A673 (cell line): ENCODE measurements at regions not wholly inside any gene's neighbourhood (a gene's known extent, or its start where the extent isn't known, plus 50 kb on each side); places are given as distances from the start of the nearest gene placed in this dataset.

Experiments used
- EZH2 ChIP-seq: fragments of 200-600 bp; sonication (generic); IDR thresholded peaks from 2 replicates; pipeline ENCODE4 v1.6.1; 2017; ENCODE audit warnings: borderline replicate concordance, low read depth, mild to moderate bottlenecking, mixed read lengths, antibody characterized with exemption, low read length; ENCODE audit not compliant: poor library complexity, severe bottlenecking
- TF ChIP-seq, protein P1 (sequence below): fragments of 300-800, 200-600 bp; sonication (generic); conservative IDR thresholded peaks from 2 replicates; pipeline ENCODE4 v1.5.1; 2017; ENCODE audit warnings: low read depth, mild to moderate bottlenecking, antibody characterized with exemption, low read length, moderate library complexity, mixed read lengths

DNA sequence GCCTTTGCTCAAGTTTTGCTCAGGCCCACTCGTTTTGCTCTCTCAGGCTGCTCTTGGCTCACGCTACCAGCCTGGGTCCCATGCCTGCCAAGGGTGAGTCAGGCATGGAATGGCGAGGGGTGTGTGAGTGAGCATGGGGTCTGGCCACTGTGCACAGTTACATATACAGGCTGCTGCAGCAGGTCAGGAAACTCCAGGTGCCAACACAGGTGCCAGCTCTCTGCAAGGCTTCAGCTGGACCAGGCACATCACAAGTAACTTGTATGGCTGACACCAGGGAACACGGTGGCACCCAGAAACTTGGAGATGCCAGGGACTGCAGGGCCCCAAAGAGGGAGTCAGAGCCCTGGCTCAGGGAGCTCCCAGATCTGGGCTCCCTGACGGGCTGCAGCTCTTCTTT lies 146.8 kb downstream of the BTBD3 start:
- TF ChIP-seq, protein P1, sequence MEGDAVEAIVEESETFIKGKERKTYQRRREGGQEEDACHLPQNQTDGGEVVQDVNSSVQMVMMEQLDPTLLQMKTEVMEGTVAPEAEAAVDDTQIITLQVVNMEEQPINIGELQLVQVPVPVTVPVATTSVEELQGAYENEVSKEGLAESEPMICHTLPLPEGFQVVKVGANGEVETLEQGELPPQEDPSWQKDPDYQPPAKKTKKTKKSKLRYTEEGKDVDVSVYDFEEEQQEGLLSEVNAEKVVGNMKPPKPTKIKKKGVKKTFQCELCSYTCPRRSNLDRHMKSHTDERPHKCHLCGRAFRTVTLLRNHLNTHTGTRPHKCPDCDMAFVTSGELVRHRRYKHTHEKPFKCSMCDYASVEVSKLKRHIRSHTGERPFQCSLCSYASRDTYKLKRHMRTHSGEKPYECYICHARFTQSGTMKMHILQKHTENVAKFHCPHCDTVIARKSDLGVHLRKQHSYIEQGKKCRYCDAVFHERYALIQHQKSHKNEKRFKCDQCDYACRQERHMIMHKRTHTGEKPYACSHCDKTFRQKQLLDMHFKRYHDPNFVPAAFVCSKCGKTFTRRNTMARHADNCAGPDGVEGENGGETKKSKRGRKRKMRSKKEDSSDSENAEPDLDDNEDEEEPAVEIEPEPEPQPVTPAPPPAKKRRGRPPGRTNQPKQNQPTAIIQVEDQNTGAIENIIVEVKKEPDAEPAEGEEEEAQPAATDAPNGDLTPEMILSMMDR = no peak
- no peak for TF ChIP-seq EZH2
